Hematopoietic multipotent progenitor cell treated with erythropoietin and hydrocortisone succinate and interleukin-3 and kit ligand, for 15 days (in vitro differentiated cells): ENCODE measurements at regions not wholly inside any gene's neighbourhood (a gene's known extent, or its start where the extent isn't known, plus 50 kb on each side); places are given as distances from the start of the nearest gene placed in this dataset.

Source experiments
- DNase-seq: peaks from one replicate; pipeline ENCODE4 v3.0.0-alpha.2; 2015; ENCODE audit warnings: low spot score

- DNase-seq: no peak
Observed at GRCh38 chr3:933326-933725, 159.5 kb upstream of the CNTN6 start.

- no peak for DNase-seq
Observed at GRCh38 chr3:944786-945185, 148.0 kb upstream of the CNTN6 start.

- DNase-seq: no peak
Observed at GRCh38 chr3:945738-946137, 147.1 kb upstream of the CNTN6 start.

- no peak for DNase-seq
Observed at GRCh38 chr3:952906-953305, 139.9 kb upstream of the CNTN6 start.

GRCh38 chr3:963255-963654 is 129.6 kb upstream of the CNTN6 start:
- DNase-seq: no peak

GRCh38 chr3:963755-964154 is 129.1 kb upstream of the CNTN6 start:
- no peak for DNase-seq

GRCh38 chr3:965826-966225 is 127.0 kb upstream of the CNTN6 start:
- DNase-seq: no peak

- DNase-seq: no peak
Observed at GRCh38 chr3:966341-966740, 126.5 kb upstream of the CNTN6 start.

- no peak for DNase-seq
Observed at GRCh38 chr3:973340-973739, 119.5 kb upstream of the CNTN6 start.

GRCh38 chr3:976006-976405 is 116.8 kb upstream of the CNTN6 start:
- DNase-seq: no peak

GRCh38 chr3:981156-981555 is 111.7 kb upstream of the CNTN6 start:
- DNase-seq: no peak

- no peak for DNase-seq
Observed at GRCh38 chr3:988785-989184, 104.0 kb upstream of the CNTN6 start.

- no peak for DNase-seq
Observed at GRCh38 chr3:992871-993270, 100.0 kb upstream of the CNTN6 start.

GRCh38 chr3:1002010-1002409 is 90.8 kb upstream of the CNTN6 start:
- no peak for DNase-seq

GRCh38 chr3:1007866-1008265 is 85.0 kb upstream of the CNTN6 start:
- no peak for DNase-seq

GRCh38 chr3:1010228-1010627 is 82.6 kb upstream of the CNTN6 start:
- DNase-seq: no peak

- DNase-seq: no peak
Observed at GRCh38 chr3:1015826-1016225, 77.0 kb upstream of the CNTN6 start.

GRCh38 chr3:1017870-1018269 is 75.0 kb upstream of the CNTN6 start:
- no peak for DNase-seq

GRCh38 chr3:1019157-1019556 is 73.7 kb upstream of the CNTN6 start:
- DNase-seq: no peak

- DNase-seq: no peak
Observed at GRCh38 chr3:1026395-1026794, 66.4 kb upstream of the CNTN6 start.

GRCh38 chr3:1036207-1036826 is 56.5 kb upstream of the CNTN6 start:
- DNase-seq: no peak

- no peak for DNase-seq
Observed at GRCh38 chr3:1037631-1038030, 55.2 kb upstream of the CNTN6 start.
